HG03139 (cell line): ENCODE measurements at regions not wholly inside any gene's neighbourhood (a gene's known extent, or its start where the extent isn't known, plus 50 kb on each side); places are given as distances from the start of the nearest gene placed in this dataset.
"Not testable (repeated sequence)": the region's sequence is repeated elsewhere in the genome, so short reads cannot be mapped to it uniquely, and the experiment has no call there.

Source experiments
- ATAC-seq: cut with Tn5 transposase; IDR thresholded peaks from one replicate; pipeline ENCODE4 v1.9.1; 2021; ENCODE audit not compliant: unreplicated experiment

- not testable (repeated sequence) for ATAC-seq
These were observed 157.6 kb downstream of the KLRB1 start for GRCh38 chr12:9450127-9450567.

DNA sequence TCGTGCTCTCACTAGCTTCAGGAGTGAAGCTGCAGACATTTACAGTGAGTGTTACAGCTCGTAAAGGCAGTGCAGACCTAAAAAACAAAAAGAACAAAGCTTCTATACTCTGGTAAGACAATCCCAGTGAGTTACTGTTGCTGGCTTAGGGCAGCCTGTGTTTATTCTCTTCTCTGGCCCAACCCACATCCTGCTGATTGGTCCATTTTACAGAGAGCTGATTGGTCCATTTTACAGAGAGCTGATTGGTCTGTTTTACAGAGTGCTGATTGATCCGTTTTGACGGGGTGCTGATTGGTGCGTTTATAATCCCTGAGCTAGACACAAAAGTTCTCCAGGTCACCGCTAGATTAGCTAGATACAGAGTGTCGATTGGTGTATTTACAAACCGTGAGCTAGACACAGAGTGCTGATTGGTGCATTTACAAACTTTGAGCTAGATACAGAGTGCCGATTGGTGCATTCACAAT, 158.0 kb downstream of the KLRB1 start:
- not testable (repeated sequence) for ATAC-seq

DNA sequence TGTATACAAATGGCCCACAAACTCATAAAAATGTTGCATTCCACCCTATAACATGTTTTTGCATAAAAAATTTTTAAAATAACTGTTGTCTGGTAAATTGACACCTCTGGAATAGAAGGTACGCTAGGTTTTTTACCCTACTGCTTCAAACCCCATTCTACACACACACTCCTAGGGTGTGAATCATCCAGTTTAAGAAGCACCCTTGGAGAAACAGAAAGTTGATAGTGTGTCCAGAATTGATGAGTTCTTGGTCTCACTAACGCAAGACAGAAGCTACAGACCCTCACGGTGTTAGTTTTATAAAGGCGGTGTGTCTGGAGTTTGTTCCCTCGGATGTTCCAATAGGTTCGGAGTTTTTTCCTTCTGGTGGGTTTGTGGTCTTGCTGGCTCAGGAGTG, 158.5 kb downstream of the KLRB1 start:
- no peak for ATAC-seq

GRCh38 chr12:9448648-9449047, 159.1 kb downstream of the KLRB1 start:
- ATAC-seq, result not testable (repeated sequence)

DNA sequence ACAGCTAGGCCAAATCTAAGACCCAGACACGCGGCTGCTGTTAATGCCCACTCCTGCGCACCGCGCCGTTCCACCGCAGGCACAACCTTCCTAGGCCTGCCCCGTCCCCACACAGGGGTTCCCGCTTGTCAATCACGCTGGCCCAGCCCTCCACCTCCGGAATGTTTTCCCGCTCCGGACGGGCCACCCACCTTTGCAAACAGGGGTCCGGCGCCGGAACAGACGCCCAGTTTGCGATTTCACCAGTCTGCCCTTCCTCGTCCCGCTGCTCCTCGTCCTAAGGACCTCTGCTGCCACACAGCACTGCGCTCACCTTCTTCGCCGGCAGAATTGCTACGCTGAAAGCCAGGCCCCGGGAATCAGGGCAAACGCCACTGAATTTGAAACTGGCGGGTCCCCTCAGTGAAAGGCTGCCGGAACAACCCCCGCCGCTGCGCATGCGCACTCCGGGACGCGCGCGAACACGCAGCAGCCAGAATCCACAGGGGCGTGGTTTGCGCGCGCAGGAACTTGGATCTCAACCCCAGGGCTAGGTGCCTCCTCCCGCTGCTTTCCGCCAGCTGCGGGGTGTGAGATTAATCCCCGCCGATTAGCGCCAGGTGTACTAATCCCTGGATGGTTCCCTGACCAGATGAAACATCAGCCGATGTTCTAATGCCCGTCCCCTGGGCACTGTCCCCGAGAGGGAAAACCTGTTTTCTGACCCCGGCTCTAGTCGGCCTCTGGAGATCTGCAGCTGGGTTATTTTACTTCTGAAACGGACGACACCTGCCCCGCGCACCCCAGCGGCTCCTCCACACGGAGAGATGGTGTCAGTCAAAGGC, 159.7 kb downstream of the KLRB1 start:
- peak; percentile 69 for ATAC-seq

DNA sequence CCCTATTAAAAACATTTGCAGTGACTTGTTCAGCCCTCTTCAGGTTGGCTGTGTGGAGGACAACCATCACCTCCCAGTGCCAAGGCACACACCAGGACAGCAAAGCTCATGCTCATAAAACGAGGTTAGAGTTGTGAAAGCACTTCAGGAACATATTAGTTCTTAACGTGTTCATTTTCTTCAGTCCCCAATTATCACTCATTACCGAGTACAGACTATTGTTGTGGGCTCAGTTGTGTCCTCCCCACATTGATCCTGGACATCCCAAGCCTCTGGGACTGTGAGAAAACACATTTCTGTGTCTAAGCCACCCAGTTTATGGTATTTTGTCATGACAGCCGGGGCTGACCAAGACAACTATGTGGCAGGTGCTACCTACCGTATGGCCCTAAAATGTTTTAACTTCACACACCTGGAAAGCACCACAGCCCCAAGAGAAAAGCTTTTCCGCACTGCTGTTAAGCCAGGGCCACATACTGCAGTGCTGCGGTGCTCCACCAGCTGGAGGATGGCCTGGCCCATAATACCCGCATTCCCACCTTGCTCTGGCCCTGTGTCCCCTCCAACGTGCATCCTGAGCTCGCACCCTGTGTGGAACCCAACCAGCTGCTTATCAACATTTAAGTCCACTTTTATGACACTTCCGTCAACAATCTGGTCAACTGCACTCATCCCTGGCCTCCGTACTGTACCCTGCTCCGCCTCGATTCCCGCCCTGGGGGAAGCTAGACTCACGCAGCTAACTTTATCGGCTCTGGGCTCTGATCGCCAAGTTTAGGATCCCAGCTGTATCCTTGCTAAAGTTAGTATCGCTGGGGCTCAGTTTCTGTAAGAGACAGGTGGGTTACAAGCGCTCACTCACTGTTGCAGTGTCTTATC, 160.6 kb downstream of the KLRB1 start:
- peak; percentile 20 for ATAC-seq

GRCh38 chr12:9440428-9440827, 167.3 kb downstream of the KLRB1 start:
- ATAC-seq, result not testable (repeated sequence)

GRCh38 chr12:9435682-9436081, 172.0 kb downstream of the KLRB1 start:
- ATAC-seq, result not testable (repeated sequence)

DNA sequence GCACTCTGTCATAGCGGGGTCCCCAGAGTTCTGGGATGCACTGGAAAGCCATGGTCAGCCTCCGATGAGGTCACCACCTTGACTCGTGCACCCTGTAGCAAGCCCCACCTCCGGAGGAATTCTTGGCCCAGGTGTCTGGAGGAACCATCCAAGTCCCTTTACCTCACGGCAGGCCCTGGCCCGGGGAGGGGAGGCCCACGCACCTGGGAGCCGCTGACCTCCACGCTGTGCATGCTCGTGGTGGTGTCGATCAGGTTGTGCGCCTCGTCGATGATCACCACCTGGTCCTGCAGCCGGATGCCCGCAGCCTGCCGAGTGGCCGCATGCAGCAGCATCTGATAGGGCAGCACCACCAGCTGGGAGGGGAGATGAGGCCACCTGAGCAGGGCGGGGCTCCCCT, 177.3 kb downstream of the KLRB1 start:
- ATAC-seq, result not testable (repeated sequence)

- not testable (repeated sequence) for ATAC-seq
These were observed 178.9 kb downstream of the KLRB1 start for GRCh38 chr12:9428856-9429255.

- ATAC-seq, result not testable (repeated sequence)
These were observed 182.3 kb downstream of the KLRB1 start for GRCh38 chr12:9425429-9425828.

DNA sequence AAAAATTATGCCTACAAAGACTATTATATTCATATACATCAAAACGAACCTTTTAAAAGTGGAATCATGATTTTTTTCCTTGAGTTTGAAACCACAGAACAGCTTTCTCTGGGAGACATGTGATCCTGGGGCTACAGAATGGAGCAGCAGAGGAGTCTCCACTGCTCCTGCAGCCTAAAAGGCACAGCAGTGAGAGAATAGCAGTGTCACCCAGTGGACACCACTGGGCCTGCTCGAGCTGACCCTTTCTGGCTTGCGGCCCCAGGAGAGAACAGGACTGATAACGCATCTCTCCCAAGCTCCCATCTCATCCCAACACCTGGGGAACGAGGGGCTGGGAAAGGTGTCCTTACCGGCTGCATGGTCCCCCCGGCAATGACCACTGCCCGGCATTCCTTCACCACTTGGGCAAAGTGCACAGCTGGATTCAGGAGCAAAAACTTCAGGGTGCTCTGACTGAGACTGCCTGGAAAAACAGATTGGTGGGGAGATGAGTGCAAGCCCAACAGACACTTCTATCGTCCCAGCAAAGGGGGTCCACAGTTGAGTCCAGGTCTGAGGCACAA, 183.5 kb downstream of the KLRB1 start:
- ATAC-seq, result not testable (repeated sequence)

DNA sequence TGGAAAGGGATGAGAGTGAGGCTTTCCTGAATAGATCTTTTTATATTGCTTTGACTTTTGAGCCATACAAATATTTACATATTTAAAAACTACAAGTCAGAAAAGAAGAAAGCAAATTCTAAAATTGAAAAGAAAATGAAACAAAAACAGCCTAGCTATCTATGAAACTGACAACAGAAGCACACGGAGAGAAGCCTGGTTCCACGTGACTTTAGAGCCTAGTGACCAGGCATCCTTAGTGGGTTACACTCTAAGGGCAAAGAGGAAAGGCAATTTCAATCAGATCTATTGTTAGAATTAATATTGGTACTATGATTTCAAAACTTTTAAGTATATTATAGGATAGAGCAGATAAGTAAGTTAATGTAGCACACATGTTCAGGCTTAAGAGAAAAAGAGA, 185.0 kb downstream of the KLRB1 start:
- not testable (repeated sequence) for ATAC-seq

DNA sequence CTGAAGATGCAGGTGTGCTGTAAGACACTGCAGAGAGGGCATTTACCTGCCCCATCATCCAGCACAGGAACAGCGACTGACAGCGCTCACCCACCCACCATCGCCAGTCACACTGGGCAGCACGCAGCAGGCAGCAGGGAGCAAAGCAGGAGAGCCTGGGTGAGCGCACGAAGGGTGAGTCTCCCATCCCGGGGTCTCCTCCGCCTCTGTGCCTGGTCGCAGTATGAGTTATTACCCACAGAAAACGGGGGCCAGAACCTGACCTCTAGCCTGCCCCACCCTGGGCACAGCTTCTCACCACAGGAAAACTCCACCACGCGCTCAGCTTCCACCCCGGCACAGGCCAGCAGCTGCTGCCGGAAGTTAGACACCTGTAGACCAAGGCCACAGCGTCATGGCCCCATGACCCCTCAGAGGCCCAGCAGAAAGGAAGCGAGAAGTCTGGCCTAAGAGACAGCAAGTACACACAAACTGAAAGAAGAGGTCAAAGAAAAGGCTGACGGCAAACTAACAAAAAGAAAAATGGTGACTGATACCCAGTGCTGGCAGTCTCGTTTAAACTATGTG, 186.1 kb downstream of the KLRB1 start:
- ATAC-seq, result not testable (repeated sequence)

GRCh38 chr12:9420817-9421519, 186.7 kb downstream of the KLRB1 start:
- ATAC-seq, result not testable (repeated sequence)

DNA sequence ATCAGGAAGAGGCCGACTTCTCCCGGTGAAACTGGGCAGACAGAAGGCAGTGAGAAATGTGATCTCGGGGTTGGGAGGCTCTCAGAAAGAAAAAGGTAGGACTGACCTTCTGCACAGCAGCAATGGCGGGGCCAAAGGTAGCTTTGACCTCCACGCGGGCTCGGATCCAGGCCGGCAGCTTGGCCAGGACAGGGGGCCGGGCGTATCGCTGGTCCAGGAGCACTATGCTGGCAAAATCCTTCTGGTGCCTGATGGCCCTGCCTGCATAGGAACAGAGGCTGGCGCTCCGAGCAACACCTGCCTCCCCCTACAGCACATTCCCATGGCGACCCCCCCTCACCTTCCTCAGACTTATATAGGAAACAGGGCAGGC, 189.1 kb downstream of the KLRB1 start:
- not testable (repeated sequence) for ATAC-seq

DNA sequence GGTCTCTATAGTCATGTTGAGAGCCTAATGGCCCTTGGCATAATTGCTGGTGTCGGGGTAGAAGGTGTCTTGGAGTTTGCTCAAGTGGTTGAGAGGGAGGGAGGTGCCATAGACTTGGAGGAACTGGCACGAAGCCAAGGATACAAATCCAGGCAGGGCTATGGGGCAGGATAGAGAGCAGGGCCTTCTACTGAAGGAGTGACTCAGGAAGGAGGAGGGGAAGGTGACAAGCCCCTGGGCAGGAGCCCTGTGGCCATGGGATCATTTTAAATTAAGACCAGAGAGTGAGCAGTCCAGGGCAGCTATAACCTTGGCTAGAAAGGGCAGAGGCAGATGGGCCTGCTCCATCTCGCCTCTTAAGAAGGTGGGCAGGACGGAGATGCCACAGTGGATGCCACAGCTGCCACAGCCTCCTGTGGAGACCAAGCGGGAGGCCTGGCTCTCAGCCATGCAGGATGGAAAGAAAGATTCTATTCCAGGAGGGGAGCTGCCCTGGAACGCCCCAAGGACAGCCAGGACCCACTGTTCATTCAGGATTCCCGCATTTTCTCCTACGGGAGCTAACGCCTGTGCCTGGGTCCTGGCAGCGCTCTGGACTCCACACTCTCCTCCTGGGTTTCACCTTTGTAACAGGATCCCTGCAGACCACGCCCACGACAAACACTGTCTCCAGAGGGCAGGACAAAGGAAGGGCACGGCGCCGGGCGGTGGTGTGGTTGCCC, 189.6 kb downstream of the KLRB1 start:
- not testable (repeated sequence) for ATAC-seq

- ATAC-seq, result not testable (repeated sequence)
These were observed 190.4 kb downstream of the KLRB1 start for GRCh38 chr12:9417341-9417740.

GRCh38 chr12:9416346-9416745, 191.4 kb downstream of the KLRB1 start:
- not testable (repeated sequence) for ATAC-seq

- ATAC-seq, result not testable (repeated sequence)
These were observed 191.8 kb downstream of the KLRB1 start for GRCh38 chr12:9415898-9416297.
